NCI-H2029 (cell line): ENCODE measurements at regions not wholly inside any gene's neighbourhood (a gene's known extent, or its start where the extent isn't known, plus 50 kb on each side); places are given as distances from the start of the nearest gene placed in this dataset.

Source experiments
- DNase-seq: peaks from one replicate; lab custom pipeline; 2025; lab: John Stamatoyannopoulos, UW

DNA sequence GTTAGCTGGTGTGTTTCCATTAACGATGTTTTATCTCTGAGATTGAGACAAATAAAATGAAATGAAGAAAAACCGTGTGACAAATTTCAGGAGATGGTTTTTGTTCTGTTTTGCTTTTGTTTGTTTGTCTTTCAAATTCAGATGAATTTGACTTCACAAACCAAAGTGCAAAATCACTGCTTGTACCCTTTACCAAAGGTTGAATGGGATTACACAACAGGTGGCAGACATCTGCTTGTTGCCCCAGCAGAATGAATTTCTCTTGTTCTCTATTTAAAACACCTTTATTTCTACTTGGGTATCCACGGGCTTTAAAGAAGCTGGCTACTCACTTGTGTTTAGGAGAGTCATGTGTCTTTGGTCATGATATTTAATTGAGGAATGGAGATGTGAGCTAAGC lies 239.7 kb upstream of the CLNK start:
- no peak for DNase-seq

DNA sequence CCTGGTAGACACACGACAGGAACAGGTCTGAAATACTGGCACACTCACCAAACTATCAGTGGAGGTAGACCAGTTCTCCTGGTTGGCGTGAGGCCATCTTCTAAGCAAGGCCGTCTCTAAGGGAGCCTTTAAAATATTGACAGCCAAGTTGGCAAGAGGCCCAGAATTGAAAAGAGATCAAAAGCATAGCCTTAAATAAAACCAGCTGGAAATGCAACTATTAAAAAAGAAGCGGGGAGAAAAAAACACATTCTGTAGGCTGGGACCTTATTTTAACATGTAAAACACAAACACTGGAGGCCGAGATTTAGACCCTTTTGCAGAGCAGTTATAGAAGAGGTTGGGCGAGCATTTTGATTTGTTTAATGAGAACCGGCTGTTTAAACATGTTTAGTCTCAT lies 233.0 kb upstream of the CLNK start:
- peak; percentile 91 for DNase-seq

DNA sequence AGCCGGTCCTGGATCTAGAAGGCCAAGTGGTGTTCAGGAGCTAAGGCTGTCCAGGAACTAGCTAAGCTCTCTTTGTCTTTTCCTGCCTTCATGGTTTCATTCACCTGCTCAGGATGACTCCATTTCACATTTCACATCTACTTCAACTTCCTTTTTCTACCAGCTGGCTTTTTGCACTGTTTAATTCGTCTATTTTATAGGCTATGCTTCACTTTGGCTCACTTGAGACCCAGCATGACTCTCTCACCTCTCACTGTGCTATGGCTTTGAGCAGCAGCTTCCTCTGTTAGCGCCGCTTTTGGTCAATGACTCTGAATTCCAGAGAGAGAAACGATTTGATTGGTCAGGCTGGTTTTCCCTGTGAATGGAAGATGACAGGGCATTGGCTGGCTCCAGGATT lies 213.5 kb upstream of the CLNK start:
- DNase-seq: no peak

DNA sequence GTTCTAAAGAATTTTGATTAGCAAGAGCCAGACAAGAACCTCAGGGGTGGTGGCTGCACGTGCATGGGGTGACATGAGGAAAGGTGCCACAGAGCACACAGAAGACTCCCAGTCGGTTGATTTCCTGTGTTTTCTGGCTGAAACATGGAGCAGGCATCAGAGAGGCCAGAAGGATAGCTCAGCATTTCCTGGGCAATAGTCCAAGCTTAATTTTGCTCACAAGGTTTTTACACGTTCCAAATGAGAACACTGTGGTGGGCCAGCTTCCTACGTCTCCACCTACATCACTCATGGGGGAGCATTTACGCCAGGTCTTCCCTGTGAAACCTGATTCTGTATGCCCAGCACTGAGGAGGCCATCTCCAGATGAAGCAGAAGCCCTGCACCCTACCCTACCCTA lies 212.5 kb upstream of the CLNK start:
- no peak for DNase-seq

DNA sequence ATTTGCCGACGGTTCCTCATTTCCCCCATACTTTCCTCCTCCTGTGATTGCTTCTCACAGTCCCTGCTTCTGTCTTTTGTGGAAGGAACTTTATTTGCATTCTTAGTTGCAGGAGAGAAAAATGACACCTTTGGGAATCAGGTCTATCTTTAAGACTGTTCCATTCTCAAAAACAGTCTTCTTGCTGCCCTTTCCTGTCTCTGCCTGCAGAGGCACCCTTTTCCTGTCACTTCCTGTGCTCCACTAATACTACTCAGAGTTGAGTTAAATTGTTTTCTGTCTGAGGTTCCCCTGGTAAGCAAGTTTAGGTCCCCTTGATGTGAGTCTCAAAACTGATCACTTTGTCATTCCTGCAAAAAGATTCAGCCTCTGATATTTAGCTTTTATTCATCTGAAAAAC lies 208.8 kb upstream of the CLNK start:
- no peak for DNase-seq

DNA sequence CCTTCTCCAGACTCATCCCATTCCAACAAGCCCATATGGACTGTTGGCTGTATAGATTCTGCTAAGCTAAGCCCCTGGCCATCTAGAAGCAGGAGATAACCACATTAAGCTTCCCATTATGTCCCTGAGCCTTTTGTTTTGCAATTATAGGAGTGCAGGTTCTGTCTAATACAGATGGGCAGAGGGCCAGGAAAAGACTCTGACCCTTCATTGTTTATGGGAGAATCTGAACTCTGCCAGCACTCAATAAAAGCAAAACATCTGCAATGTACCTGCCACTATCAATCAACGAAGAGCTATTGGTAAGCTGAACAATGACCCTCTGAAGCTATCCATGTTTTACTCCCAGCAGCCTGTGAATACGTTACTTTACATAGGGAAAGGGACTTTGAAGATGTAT lies 207.3 kb upstream of the CLNK start:
- DNase-seq: peak; percentile 14

DNA sequence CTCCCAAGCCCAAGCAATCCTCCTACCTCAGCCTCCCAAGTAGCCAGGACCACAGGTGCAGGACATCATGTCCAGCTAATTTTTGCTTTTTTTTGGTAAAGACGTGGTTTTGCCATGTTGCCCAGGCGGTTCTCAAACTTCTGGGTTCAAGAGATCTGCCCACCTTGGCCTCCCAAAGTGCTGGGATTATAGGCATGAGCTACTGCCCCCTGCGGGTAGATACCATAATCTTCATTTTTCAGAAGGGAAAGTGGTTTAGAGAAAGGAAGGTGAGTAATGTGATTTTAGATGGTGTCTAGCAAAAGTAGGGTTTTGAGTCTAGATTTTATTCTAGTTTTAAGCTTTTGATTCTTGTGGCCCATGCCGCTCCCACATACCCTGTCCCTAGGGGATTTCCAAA lies 205.3 kb upstream of the CLNK start:
- DNase-seq: no peak

DNA sequence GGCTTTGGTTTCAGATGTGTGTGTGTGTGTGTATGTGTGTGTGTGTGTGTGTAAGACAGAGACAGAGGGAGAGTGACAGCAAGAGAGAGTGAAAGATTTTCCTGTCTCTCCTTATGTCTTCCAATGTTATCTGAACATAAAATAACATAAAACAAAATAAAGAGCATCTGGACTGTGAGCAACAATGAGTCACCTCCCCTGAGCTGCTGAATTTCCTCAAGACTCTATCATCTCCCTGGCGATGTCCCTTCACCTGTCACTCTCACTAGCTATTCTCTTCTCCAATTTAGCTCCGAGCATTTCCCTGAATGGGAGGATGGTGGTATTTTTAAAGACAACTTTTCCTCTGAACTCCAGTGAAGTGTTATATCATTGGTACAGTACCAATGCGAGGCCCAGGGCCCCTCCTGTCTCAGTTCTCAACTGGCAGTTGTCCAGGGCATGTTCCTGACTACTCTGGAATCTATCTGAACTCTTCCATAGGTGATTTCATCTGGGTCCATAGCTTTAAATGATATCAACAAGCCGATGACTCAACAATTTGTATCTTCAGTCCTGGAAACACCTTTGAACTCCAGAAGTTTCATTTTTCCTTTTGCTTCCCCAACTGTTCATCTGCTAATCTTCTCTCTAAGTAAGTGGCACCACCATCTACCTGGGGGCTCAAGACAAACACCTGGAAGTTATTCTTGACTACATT lies 195.0 kb upstream of the CLNK start:
- DNase-seq: no peak

DNA sequence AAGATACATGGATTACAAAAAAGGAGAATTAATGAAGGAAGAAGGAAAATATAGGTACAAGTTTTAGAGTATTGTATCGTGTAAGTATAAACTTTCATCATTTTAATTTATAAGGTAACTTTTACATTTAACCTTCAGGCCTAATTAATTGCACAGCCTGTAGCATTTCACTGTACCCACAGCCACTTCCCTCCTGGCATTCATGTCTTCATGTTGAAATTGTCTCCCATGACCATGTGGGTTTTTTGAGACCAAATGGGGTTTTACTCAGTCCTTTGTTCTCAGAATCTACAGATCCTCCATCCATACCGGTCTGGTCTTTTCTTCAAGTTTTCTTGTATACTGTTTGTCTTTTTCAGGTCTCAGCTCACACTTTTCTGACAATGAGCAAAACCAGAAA lies 194.3 kb upstream of the CLNK start:
- no peak for DNase-seq

DNA sequence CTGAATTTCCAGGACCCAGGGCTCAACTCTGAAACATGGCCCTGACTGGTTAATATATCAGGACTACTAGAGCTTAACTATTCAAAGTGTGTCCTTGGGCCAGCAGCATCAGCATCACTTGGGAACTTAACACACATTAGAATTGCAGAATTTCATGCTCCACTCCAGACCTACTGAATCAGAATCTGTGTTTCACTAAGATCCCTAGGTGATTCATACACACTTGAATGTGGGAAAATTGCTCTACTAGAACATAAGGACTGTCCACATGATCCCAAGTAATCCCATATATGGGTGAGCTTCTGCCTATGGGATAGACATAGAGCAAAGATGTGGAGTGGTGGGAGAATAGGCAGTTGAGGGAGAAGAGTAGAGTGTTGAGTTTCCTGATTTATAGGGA lies 192.5 kb upstream of the CLNK start:
- no peak for DNase-seq

DNA sequence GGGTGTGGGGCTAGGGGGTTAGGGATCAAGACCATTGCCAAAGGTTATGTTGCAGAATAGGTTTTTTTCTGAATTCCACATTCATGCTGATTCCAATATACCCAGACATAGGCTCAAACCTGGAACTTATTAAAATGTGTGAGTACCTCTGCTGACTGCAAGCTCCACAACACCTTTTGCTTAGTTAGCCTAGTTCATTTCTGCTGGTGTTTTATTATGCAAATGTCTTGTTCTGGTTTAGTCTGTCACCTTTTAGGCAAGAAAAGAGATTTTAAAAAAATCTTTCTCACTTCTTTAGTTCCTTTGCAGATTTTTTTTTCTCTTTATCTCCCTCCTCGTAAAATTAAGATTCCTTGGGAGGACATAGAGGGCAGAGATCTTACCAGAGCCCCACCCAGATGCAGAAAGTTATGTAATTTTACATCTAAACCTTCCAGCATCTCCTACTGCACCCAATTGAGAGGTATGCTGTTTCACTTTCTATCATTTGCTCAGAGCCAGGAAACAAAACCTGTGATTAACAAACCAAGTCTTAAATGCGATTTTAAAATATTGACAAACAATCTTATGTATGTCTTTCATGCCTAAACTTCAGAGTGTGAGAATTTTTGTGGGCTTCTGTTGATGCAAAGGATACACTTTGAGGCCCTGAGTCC lies 190.7 kb upstream of the CLNK start:
- no peak for DNase-seq

DNA sequence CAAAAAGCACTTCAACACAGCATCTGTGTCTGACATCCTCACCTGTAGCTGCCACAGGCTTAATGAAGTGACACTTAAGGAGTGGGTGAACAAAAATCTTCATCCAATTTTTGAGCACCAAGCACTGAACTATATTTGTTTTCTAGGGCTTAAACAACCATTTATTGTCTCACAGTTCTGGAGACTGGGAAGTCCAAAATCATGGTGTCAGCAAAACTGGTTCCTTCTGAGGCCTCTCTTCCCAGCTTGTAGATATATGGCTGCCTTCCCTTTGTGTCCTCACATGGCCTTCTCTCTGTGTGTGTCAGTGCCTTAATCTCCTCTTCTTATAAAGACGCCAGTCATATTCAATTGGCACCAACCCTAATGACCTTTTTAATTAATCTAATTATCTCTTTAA lies 189.2 kb upstream of the CLNK start:
- DNase-seq: no peak

DNA sequence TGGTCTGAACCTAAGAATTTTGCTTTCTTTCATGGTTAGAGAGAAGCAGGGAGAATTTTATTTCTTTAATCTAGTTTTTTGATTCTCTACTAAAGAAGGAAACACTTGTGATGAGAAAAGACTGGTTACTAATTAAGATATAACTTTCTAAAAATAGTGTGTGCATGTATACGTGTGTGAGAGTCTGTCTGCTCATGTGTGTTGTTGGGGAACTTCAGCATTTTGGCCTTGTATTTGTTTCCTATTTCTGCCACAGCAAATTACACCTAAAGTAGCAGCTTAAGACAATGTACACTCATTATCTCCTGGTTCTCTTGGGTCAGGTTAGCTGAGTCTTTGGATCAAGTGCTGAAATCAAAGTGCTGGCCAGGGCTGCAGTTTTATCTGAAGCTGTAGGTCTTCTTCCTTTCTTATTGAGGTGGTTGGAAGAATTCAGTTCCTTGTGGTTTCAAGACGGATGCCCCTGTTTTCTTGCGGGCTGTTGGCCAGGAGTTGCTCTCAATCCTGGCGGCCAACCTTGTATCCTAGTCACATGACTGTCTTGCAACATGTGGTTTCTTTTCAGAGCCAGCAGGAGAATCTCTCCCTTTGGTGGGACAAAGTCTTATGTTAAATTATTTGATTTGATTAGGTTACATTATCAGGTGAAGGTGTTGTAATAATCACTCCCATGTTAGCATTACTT lies 188.4 kb upstream of the CLNK start:
- no peak for DNase-seq

DNA sequence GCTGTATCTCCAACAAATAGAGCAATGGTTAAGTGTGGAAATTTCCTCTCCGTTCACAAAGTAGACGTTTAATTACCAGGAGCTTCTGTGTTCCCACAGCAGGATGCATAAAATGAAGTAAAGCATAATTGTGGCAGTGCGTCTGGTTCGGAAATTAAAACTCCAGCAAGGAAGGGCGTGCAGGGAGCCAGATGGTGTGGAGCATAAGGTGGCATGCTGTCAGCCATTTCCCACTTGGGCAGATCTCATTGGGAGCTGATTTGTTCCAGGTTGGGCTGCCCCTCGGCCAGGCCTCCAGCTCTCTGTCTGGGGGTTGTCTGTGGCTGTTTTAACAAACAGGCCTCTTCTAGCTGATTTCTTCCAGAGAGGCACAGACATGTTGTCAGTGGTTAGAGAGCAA lies 182.1 kb upstream of the CLNK start:
- DNase-seq: no peak

DNA sequence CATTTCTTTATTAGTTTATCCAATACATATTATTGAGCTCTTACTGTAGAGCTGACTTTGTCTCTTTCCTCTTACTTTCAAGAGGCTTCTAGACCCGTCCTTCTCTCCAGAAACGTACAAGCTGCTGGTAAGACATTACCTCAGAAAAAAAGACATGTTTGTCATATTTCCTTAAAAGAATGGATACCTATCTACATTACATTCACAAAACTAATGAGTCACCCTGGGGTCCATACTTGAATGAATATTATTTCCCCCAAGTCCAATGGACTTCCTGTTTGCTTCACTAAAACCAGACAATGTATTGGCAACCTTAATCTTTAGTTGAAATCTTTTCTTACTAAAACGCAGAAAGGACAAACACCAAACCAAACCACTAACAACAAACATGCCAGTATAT lies 176.5 kb upstream of the CLNK start:
- DNase-seq: no peak

DNA sequence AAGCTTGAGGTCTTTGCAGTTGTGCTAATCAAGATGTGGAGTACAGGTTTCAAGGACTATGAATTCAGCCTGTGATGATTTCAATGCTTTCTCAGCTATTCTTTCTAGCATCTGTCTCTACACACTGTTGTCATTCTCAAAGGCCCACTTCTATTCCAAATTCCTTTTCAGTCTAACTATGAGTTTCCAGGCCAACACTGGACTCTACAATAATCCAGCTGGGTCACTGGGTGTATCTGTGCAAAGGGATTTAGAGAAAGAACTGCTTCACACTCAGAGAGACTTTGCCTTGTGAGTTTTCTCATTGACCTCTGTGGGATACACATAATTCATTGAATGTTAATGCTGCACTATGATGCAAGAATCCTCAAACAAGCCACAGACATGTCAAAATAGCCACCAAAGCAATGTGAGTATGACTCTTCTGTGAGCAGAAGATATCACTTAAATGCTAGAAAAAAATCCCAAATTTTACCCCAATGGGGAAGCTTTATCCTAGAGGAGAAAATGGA lies 171.8 kb upstream of the CLNK start:
- DNase-seq: no peak

DNA sequence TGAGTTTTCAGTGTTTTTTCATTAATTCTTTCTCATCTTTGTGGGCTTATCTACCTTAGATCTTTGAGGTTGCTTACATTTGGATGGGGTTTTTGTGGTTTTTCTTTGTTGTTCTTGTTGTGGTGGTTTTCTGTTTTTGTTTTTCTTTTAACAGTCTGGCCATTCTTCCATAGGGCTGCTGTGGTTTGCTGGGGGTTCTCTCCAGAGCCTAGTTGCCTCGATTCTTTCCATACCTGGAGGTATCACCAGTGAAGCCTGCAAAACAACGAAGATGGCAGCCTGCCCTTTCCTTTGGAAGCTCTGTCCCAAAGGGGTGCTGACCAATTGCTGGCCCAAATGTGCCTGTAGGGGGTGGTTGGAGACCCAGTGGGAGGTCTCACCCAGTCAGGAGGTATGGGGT lies 168.6 kb upstream of the CLNK start:
- DNase-seq: no peak

DNA sequence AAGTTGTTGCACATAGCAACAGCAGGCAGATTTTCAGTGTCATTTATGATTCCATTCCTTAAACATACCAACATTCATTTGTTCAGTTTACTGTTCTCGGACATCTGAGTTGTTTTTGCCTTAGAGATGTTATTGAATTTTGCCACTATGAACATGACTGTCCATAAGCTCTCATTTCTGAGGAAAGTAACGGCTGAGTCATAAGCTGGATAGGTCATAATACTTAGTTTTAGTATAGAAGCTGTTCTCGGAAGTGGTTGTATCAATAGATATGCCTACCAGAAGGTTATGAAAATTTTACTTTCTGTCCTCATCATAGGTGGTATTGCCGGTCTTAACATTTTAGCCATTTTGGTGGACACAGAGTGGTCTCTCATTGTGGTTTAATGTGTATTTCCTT lies 157.1 kb upstream of the CLNK start:
- no peak for DNase-seq

DNA sequence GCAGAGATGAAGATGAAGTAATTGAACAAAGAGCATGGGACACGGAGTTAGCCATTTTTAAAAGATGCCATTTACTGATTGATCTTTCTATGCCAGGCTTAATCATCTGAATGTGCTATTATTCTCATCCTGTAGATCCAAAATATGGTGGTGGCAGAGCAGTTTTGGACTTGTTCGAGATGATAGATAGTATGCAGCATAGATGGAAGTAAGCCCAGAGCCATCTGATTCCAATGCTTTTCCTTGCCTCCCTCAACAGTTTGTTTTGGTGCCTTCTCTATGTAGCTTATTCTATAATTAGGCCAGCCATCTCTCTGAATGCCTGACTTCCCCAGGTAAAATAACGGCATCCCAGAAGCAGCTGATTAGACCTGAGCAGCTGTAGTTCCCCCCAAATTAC lies 152.6 kb upstream of the CLNK start:
- no peak for DNase-seq

DNA sequence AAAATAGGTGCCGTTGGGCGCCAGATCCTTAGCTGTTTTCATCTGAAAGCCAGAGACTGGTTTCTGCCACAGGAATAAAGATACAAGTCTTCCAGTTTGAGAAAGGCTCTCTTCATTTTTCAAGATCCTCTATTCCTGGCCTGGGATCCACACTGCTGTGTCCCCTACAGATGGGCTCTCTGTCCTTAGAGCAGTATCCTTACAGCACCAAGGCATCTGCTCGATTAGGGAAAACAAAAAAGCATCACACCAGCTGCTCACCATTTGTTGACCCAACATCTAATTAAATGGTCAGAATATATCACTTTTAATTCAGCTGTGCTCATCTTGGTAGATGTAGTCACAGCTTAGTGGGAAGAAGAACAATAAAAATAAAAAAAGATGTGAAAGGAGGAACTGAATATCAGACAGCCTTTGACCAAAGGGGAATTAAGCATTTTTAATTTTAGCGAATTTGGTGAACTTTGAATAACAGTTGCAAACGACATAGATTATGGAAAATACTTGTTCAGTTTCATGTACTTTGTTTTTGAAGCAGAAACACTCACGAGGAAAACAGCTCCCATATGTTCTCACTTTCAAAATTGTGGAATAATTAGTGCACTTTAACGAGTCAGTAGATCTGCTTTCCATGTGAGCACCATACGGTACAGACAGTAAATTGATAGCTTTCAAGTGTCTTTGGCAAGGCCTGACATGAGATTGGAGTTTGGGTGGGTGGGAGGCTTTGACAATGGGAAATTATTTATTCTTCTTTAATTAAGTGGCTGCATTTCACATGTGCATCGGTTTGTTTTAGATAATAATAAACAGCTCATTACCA lies 148.4 kb upstream of the CLNK start:
- DNase-seq: peak; percentile 11

DNA sequence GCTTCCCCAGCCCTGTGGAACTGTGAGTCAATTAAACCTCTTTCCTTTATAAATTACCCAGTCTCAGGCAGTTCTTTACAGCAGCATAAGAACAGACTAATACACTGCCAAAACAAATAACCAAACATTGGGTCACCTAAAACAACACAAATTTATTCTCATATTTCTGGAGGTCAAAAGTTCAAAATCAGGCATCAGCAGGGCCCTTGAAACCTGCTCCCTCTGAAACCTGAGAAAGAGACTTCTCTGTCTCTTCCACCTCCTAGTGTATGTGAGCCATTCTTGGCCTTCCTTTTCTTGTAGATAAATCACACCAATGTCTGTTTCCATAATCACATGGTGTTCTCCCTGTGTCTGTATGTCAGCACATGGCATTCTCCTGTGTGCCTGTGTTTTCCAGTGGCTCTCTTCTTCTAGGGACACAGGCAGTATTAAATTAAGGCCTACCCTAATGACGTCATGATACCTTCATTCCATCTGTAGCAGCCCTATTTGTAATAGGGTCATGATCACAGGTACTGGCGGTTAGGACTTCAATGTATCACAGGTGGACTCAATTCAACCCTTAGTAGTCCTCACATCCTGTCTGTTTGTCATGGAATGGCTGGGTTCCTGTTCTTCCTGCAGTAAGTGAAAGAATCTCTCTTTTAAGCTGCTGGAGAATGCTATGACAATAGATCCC lies 147.3 kb upstream of the CLNK start:
- no peak for DNase-seq
